Mammary epithelial cell (primary cell): ENCODE measurements at regions not wholly inside any gene's neighbourhood (a gene's known extent, or its start where the extent isn't known, plus 50 kb on each side); places are given as distances from the start of the nearest gene placed in this dataset.

Source experiments
- EZH2 ChIP-seq: IDR thresholded peaks from 2 replicates; pipeline ENCODE4 v1.6.1; 2012; ENCODE audit warnings: low read length, inconsistent platforms, borderline replicate concordance
- TF ChIP-seq, protein P1 (sequence below), 2 donors: IDR thresholded peaks in 1 of 2; conservative IDR thresholded peaks in 1 of 2; 2 replicates each; pipeline ENCODE4 v1.5.1; 2011 to 2012; ENCODE audit warnings: inconsistent platforms in 2 of 2, low read length in 2 of 2, mild to moderate bottlenecking in 2 of 2, control low read depth in 1 of 2, low read depth in 1 of 2; ENCODE audit not compliant: insufficient read depth in 1 of 2; ENCODE audit errors: extremely low read depth in 1 of 2

DNA sequence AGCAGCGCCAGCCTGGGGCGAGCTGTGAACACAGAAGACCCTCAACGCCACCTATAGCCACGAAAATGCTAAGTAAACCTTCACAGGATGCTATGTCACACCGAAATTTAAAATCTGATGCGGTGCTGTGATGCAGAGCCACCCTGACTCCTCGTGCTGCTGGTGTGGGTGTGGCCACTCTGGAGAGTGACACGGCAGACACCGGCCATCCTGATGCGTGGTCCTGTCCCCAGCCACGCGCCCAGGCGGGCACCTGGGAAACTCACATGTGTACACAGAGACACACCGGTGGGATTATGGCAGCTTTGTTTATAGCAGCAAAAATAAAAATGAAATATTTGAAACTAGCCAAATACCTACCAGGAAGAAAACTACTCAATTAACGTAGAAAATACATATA lies 138.3 kb upstream of the SFSWAP start:
- TF ChIP-seq, protein P1, sequence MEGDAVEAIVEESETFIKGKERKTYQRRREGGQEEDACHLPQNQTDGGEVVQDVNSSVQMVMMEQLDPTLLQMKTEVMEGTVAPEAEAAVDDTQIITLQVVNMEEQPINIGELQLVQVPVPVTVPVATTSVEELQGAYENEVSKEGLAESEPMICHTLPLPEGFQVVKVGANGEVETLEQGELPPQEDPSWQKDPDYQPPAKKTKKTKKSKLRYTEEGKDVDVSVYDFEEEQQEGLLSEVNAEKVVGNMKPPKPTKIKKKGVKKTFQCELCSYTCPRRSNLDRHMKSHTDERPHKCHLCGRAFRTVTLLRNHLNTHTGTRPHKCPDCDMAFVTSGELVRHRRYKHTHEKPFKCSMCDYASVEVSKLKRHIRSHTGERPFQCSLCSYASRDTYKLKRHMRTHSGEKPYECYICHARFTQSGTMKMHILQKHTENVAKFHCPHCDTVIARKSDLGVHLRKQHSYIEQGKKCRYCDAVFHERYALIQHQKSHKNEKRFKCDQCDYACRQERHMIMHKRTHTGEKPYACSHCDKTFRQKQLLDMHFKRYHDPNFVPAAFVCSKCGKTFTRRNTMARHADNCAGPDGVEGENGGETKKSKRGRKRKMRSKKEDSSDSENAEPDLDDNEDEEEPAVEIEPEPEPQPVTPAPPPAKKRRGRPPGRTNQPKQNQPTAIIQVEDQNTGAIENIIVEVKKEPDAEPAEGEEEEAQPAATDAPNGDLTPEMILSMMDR (conservative IDR thresholded peaks at IDR 0.05 in 1 of 2, IDR thresholded peaks at IDR 0.05 in 1 of 2; ENCODE audit: extremely low read depth in 1 of 2, insufficient read depth in 1 of 2, low read depth in 1 of 2, low read length in 2 of 2): no peak
- no peak for TF ChIP-seq EZH2
